ENCODE measurements at regions not wholly inside any gene's neighbourhood (a gene's known extent, or its start where the extent isn't known, plus 50 kb on each side); places are given as distances from the start of the nearest gene placed in this dataset.
A peak's percentile ranks its signal among the peaks of the same experiment; 100 is the strongest.

GRCh38 chr16:85528528-85529387 is 84.4 kb upstream of the GSE1 start:
- TF ChIP-seq POLR2AphosphoS5 (IDR thresholded peaks at IDR 0.05) (no peak), CTCF (IDR thresholded peaks at IDR 0.05; ENCODE audit: poor library complexity, severe bottlenecking) (peak; percentile 27), SMC3 (conservative IDR thresholded peaks at IDR 0.05; ENCODE audit: poor library complexity) (no peak), EZH2 (IDR thresholded peaks at IDR 0.05; ENCODE audit: borderline replicate concordance, insufficient read depth, low read length, poor library complexity, severe bottlenecking) (no peak), MXI1 (conservative IDR thresholded peaks at IDR 0.05; ENCODE audit: poor library complexity, severe bottlenecking) (no peak), REST (IDR thresholded peaks at IDR 0.05; ENCODE audit: borderline replicate concordance) (no peak), TAF1 (IDR thresholded peaks at IDR 0.05; ENCODE audit: low read depth) (no peak)
